ENCODE measurements at regions not wholly inside any gene's neighbourhood (a gene's known extent, or its start where the extent isn't known, plus 50 kb on each side); places are given as distances from the start of the nearest gene placed in this dataset.
"Not testable (repeated sequence)": the region's sequence is repeated elsewhere in the genome, so short reads cannot be mapped to it uniquely, and the experiment has no call there.

DNA sequence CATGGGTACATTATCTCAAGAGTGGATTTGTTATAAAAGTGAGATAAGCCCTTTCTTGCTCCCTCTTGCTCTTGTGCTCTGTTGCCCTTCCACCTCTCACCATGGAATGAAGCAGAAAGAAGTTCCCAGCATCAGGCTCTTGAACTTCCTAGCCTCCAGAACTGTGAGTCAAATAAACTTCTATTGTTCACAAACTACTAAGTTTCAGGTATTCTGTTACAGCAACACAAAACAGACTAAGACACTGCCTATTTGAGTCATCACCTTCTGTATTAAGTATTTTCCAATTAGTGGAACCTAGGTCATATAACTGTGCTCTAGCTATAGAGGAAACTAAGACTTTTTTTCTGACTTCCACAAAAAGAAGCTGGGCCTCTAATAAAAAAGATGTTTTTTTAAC lies 201.2 kb upstream of the FOXG1 start:
- no peak for DNase-seq

DNA sequence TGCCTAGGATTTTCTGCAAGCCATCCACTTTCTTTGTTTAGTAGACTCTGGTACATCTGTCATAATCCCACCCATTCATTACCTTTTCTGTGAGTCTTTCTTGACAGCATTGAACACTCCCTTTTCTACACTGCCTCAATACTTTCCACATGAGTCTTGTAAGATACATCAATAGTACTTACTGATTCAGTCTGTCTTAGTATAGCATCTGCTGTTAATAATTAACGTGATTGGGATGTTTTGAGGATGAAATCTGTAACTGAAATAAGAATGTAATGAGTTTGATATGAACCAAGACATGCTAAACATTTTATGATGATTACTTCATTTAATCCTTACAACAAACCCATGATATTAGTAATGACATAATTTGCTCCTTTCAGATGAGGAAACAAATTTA lies 196.2 kb upstream of the FOXG1 start:
- no peak for DNase-seq

DNA sequence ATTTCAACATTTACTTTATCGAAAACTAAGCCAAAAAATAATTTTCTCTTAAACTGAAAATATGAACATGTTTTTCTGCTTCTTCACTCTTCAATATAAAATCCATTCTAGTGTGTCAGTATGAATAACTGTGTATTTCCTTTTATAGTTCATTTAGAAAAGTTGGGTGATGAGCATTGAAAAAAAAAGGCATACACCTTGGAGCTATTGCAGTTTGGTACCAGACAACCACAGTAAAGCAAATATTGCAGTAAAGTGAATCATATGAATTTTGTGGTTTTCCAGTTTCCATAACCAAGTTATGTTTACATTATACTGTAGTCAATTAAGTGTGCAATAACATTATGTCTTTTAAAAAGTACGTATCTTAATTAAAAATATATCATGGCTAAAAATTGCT lies 195.0 kb upstream of the FOXG1 start:
- no peak for DNase-seq

DNA sequence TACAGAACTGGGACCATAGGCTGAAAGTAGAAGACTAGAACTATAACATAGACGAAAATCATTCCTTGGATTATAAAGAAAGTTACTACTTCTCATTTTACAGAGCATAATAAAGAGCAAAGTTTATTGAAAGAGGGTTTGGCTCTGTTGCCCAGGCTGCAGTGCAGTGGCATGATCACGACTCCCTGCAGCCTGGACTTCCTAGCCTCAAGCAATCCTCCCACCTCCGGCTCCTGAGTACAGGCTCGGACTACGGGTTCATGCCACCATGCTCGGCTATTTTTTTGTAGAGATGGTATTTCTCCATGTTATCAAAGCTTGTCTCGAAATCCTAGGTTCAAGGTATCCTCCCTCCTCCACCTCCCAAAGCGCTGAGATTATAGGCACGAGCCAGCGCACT lies 190.1 kb upstream of the FOXG1 start:
- no peak for DNase-seq

- no peak for DNase-seq
These were observed 189.4 kb upstream of the FOXG1 start for GRCh38 chr14:28577187-28577586.

DNA sequence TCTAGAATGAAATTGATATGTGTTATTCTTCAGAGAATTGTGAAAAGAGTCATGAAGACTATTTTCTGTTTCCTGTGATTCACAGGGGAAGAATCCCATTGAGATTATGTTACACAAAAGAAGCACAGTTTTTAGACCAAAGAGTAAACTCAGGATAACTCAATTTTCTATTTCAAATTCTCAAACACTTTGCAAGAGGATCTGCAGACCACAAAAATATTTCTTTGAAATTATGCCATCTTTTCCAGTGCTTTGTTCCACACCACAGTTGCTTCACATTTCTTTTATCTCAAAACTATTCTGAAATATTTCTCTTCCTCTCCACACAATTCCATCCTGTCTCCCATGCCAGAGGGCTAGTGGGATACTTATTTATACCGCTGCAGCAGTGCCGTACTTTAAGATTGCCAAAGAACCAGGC lies 188.9 kb upstream of the FOXG1 start:
- no peak for DNase-seq

GRCh38 chr14:28584951-28585350 lies 181.6 kb upstream of the FOXG1 start:
- DNase-seq: no peak

DNA sequence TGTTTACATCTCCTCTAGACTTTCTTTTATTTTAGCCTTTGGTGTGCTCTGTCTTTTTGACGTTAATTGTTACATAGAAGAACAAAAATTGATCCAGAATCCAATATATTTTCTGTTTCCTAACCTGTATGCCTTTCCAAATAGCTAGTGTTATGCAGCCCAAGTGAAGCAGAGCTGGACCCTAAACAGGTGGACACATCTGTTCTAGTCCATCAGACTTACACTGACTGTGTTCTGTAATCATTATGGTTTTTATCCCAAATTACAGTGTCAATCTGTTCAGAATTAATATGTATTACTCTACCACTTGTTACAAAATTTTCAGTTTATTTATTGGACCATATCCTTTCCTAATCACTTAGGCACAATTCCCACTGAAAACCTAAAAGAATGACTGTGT lies 176.8 kb upstream of the FOXG1 start:
- DNase-seq: no peak

DNA sequence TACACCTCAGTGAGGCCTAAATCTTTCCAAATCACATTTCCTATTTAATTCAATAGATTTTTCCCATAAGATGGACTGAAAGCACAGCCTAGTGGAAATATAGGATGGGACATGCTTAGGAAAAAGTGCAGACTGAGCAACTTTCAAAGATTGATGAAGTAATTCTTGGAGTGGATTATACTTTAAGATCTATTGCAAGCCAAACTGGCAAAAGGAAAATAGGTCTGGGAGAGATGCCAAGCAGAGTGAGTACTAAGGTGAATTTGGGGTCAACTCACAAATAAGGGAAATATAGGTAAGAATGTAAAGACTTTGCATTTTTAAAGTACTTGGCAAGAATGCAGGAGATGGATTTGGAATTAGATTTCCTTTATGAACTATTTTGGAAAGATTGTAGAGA lies 170.2 kb upstream of the FOXG1 start:
- DNase-seq: peak; percentile 40

GRCh38 chr14:28599191-28599590 lies 167.4 kb upstream of the FOXG1 start:
- DNase-seq: no peak

DNA sequence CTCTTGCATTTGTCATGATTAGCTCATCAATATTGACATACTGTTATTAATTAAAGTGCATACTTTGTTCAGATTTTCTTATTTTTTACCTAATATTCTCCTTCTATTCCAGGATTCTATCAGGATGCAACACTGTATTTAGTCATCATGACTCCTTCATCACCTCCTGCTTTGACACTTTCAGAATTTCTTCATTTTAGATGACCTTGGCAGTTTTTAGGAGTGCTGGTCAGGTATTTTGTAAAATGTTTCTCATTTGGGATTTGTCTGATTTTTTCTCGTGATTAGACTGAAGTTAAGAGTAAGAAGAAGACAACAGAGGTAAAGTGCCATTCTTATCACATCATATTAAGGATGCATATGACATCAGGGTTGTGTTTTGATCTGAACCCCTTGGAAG lies 167.0 kb upstream of the FOXG1 start:
- no peak for DNase-seq

GRCh38 chr14:28603606-28604005 lies 163.0 kb upstream of the FOXG1 start:
- DNase-seq: no peak

- no peak for DNase-seq
These were observed 158.9 kb upstream of the FOXG1 start for GRCh38 chr14:28607661-28608060.

DNA sequence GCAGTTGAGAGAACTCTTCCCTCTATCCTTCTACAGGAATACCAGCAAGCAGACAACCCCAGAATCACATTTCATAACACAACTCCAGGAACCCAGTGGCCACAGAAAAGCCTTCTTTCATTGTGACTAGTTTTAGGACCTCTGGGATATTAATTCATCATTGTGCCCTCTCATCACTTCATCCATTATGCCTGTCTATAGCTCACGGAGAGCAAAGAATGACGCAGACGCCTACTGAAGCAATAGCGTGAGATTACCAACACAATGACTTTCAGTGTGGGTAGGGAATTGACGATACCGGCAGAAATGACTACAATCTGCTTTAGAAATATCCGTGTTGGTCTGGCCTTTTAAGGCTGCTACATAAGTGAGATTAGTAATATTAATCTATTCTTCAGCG lies 158.1 kb upstream of the FOXG1 start:
- DNase-seq: no peak

- DNase-seq: peak; percentile 76
These were observed 157.4 kb upstream of the FOXG1 start for GRCh38 chr14:28608851-28609828.

GRCh38 chr14:28612414-28612813 lies 154.2 kb upstream of the FOXG1 start:
- no peak for DNase-seq

DNA sequence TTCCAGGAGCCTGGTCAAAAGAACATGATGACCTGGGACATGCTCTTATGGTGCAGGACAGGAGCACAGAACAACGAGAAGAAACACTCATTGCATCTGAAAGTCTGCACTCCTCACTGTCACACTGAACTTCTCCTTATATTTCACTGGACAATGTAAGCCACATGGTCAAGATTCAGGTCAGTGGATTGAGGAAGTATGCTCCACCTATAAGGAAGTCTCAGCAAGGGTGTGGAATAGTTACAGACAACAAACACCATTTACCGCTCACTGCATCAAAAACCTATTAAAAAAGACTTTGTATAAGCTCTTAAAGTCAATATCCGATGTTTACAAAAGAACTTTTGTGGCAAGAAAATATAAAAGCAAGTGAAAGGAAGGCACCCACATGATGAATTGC lies 153.1 kb upstream of the FOXG1 start:
- no peak for DNase-seq

DNA sequence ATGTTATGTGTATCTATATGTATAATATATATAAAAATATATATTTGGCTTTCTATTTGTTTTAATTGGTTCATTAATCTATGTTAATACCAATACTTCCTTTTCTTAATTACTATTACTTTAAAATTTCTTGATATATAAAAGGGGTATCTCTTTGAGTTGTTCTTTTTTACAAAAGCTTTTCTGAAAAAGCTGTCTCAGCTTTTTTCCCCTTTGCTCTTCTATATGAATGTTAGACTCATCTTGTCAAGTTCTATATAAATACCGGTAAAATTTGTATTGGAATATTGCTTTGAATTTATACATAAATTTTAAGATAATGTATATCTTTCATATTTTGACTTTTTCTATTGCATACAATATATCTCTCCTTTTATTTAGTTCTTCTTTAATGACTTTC lies 139.8 kb upstream of the FOXG1 start:
- DNase-seq: no peak

DNA sequence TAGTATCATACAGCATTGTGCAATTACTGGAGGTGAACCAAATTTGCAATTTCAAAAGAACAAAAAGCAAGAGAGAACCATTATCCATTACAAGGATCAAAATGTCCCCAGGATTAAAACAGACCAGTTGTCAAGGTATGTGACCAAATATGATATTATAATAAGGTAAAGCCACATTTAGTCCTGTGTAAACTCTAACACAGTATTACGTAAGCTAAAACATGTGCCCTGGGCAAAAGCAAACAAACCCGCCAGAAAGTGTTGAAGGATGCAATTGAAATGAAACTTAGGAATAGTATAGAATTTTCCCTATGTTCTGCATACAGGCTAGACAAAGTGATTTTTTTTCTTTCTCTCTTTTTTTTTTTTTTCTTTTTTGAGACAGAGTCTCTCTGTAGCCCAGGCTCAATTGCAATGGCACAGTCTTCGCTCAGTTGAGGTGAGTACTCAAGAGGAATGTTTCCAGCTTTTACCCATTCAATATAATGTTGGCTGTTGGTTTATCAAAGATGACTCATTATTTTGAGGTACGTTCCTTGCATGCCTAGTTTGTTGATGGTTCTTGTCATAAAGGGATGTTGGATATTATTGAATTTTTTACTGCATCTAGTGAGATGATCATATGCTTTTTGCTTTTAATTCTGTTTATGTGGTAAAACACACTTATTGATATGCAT lies 137.1 kb upstream of the FOXG1 start:
- no peak for DNase-seq

GRCh38 chr14:28630100-28630499 lies 136.5 kb upstream of the FOXG1 start:
- DNase-seq: no peak

DNA sequence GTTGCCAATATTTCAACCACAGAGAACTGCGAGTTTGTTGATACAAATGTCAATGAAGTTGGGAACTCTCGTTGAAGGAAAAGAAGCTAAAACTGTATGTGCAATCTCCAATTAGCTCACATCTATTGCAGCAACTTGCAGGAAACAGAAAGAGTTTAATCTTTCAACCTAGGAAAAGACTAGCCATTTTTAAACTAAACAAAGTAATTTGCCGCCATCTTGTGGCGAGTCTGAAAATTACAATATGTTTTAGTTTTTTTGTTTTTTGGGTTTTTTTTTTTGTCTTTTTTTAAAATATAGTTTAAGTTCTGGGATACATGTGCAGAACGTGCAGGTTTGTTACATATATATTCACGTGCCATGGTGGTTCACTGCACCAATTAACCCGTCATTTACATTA lies 131.2 kb upstream of the FOXG1 start:
- no peak for DNase-seq

DNA sequence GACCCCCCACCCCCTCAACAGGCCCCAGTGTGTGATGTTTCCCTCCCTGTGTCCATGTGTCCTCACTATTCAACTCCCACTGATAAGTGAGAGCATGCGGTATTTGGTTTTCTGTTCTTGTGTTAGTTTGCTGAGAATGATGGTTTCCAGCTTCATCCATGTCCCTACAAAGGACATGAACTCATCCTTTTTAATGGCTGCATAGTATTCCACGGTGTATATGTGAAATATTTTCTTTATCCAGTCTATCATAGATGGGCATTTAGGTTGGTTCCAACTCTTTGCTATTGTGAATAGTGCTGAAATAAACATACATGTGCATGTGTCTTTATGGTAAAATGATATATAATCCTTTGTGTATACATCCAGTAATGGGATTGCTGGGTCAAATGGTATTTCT lies 130.8 kb upstream of the FOXG1 start:
- DNase-seq: not testable (repeated sequence)

- DNase-seq: not testable (repeated sequence)
These were observed 125.4 kb upstream of the FOXG1 start for GRCh38 chr14:28641189-28641588.

- no peak for DNase-seq
These were observed 115.4 kb upstream of the FOXG1 start for GRCh38 chr14:28651148-28651547.
